Activated T-cell treated with anti-CD3 and anti-CD28 coated beads, Interleukin-2, amount 50 U/mL, for 72 hours (primary cell): ENCODE measurements at regions not wholly inside any gene's neighbourhood (a gene's known extent, or its start where the extent isn't known, plus 50 kb on each side); places are given as distances from the start of the nearest gene placed in this dataset.

Source experiments
- ATAC-seq, 2 donors: fragments of 150-1000 bp; cut with Tn5 transposase; replicated peaks in 1 of 2; 2 replicates each; pipeline ENCODE4 v1.10.0; 2021; ENCODE audit warnings: moderate library complexity in 2 of 2, mild to moderate bottlenecking in 1 of 2
- DNase-seq, 2 donors: peaks; one replicate each; pipeline ENCODE4 v3.0.0; 2021 to 2022; ENCODE audit warnings: mixed read lengths in 1 of 2
- H3K27ac Mint-ChIP-seq: one replicate; pipeline ENCODE4 v1.8.0; 2022; ENCODE audit warnings: mild to moderate bottlenecking, moderate library complexity, mixed read lengths
- H3K27me3 Mint-ChIP-seq: one replicate; pipeline ENCODE4 v1.8.0; 2022; ENCODE audit warnings: low read depth, mixed read lengths
- H3K36me3 Mint-ChIP-seq, 2 donors: one replicate each; pipeline ENCODE4 v1.8.0; 2022; ENCODE audit warnings: mixed read lengths in 2 of 2, mild to moderate bottlenecking in 1 of 2; ENCODE audit not compliant: insufficient read depth in 2 of 2
- H3K4me1 Mint-ChIP-seq: one replicate; pipeline ENCODE4 v1.8.0; 2022; ENCODE audit warnings: low read depth, mixed read lengths
- H3K4me3 Mint-ChIP-seq, 2 donors: one replicate each; pipeline ENCODE4 v1.8.0; 2022; ENCODE audit warnings: mild to moderate bottlenecking in 2 of 2, mixed read lengths in 2 of 2, moderate library complexity in 2 of 2
- H3K9me3 Mint-ChIP-seq, 2 donors: one replicate each; pipeline ENCODE4 v1.8.0; 2022; ENCODE audit warnings: mixed read lengths in 2 of 2

GRCh38 chr15:98134905-98135304 is 174.4 kb downstream of the ARRDC4 start:
- no peaks in the 10 kb centered on the region for H3K9me3 Mint-ChIP-seq
- peaks cover 8% of the 10 kb centered on the region for H3K27me3 Mint-ChIP-seq
- DNase-seq: no peak
- H3K36me3 Mint-ChIP-seq: no peaks in the 10 kb centered on the region
- no peak for ATAC-seq
- H3K4me1 Mint-ChIP-seq: no peaks in the 10 kb centered on the region
- H3K4me3 Mint-ChIP-seq: no peak overlapping the region
- no peak overlapping the region for H3K27ac Mint-ChIP-seq

GRCh38 chr15:98138910-98139309 is 178.4 kb downstream of the ARRDC4 start:
- no peaks in the 10 kb centered on the region for H3K36me3 Mint-ChIP-seq
- H3K4me1 Mint-ChIP-seq: no peaks in the 10 kb centered on the region
- no peak overlapping the region for H3K27ac Mint-ChIP-seq
- H3K9me3 Mint-ChIP-seq: no peaks in the 10 kb centered on the region
- DNase-seq (no peak), ATAC-seq (no peak)
- H3K4me3 Mint-ChIP-seq: no peak overlapping the region
- peaks cover 9% of the 10 kb centered on the region for H3K27me3 Mint-ChIP-seq

- H3K9me3 Mint-ChIP-seq: no peaks in the 10 kb centered on the region
- DNase-seq (no peak), ATAC-seq (no peak)
- no peaks in the 10 kb centered on the region for H3K36me3 Mint-ChIP-seq
- no peak overlapping the region for H3K4me3 Mint-ChIP-seq
- no peaks in the 10 kb centered on the region for H3K4me1 Mint-ChIP-seq
- peaks cover 9% of the 10 kb centered on the region for H3K27me3 Mint-ChIP-seq
- no peak overlapping the region for H3K27ac Mint-ChIP-seq
These were observed 178.8 kb downstream of the ARRDC4 start for GRCh38 chr15:98139337-98139736.

GRCh38 chr15:98142572-98142971 is 182.1 kb downstream of the ARRDC4 start:
- Mint-ChIP-seq H3K27me3 (peaks cover 9% of the 10 kb centered on the region), H3K4me3 (no peak overlapping the region), H3K27ac (no peak overlapping the region), H3K36me3 (no peaks in the 10 kb centered on the region), H3K4me1 (no peaks in the 10 kb centered on the region), H3K9me3 (no peaks in the 10 kb centered on the region)
- ATAC-seq (no peak), DNase-seq (no peak)

GRCh38 chr15:98143116-98143515 is 182.6 kb downstream of the ARRDC4 start:
- H3K27me3 Mint-ChIP-seq: peaks cover 9% of the 10 kb centered on the region
- ATAC-seq: no peak
- H3K9me3 Mint-ChIP-seq: no peaks in the 10 kb centered on the region
- no peak overlapping the region for H3K4me3 Mint-ChIP-seq
- H3K27ac Mint-ChIP-seq: no peak overlapping the region
- no peaks in the 10 kb centered on the region for H3K36me3 Mint-ChIP-seq
- DNase-seq: no peak
- no peaks in the 10 kb centered on the region for H3K4me1 Mint-ChIP-seq

- H3K4me3 Mint-ChIP-seq: no peak overlapping the region
These were observed 183.9 kb downstream of the ARRDC4 start for GRCh38 chr15:98144388-98144787.

GRCh38 chr15:98146031-98146820 is 185.7 kb downstream of the ARRDC4 start:
- no peak overlapping the region for H3K27ac Mint-ChIP-seq
- no peak overlapping the region for H3K4me3 Mint-ChIP-seq
- H3K36me3 Mint-ChIP-seq: no peaks in the 10 kb centered on the region
- H3K4me1 Mint-ChIP-seq: no peaks in the 10 kb centered on the region
- DNase-seq (no peak), ATAC-seq (no peak)
- no peaks in the 10 kb centered on the region for H3K27me3 Mint-ChIP-seq
- H3K9me3 Mint-ChIP-seq: no peaks in the 10 kb centered on the region

More at GRCh38 chr15:98144388-98144787, 183.9 kb downstream of the ARRDC4 start:
- no peaks in the 10 kb centered on the region for H3K4me1 Mint-ChIP-seq
- no peak overlapping the region for H3K27ac Mint-ChIP-seq
- DNase-seq (no peak), ATAC-seq (no peak)
- no peaks in the 10 kb centered on the region for H3K9me3 Mint-ChIP-seq
- H3K27me3 Mint-ChIP-seq: peaks cover 6% of the 10 kb centered on the region
- no peaks in the 10 kb centered on the region for H3K36me3 Mint-ChIP-seq

- ATAC-seq (no peak), DNase-seq (no peak)
- Mint-ChIP-seq H3K27me3 (no peaks in the 10 kb centered on the region), H3K4me1 (no peaks in the 10 kb centered on the region), H3K4me3 (no peak overlapping the region), H3K9me3 (no peaks in the 10 kb centered on the region), H3K36me3 (no peaks in the 10 kb centered on the region), H3K27ac (no peak overlapping the region)
These were observed 186.9 kb downstream of the ARRDC4 start for GRCh38 chr15:98147415-98147814.

- Mint-ChIP-seq H3K4me1 (no peaks in the 10 kb centered on the region), H3K9me3 (no peaks in the 10 kb centered on the region), H3K4me3 (no peak overlapping the region), H3K27me3 (no peaks in the 10 kb centered on the region), H3K36me3 (no peaks in the 10 kb centered on the region), H3K27ac (no peak overlapping the region)
- DNase-seq (no peak), ATAC-seq (no peak)
These were observed 189.6 kb downstream of the ARRDC4 start for GRCh38 chr15:98150084-98150483.

- no peak overlapping the region for H3K4me3 Mint-ChIP-seq
- no peaks in the 10 kb centered on the region for H3K36me3 Mint-ChIP-seq
- H3K4me1 Mint-ChIP-seq: no peaks in the 10 kb centered on the region
- no peak for DNase-seq
- no peaks in the 10 kb centered on the region for H3K9me3 Mint-ChIP-seq
- no peaks in the 10 kb centered on the region for H3K27me3 Mint-ChIP-seq
- no peak overlapping the region for H3K27ac Mint-ChIP-seq
- no peak for ATAC-seq
These were observed 190.0 kb downstream of the ARRDC4 start for GRCh38 chr15:98150536-98150935.

GRCh38 chr15:98151096-98151495 is 190.6 kb downstream of the ARRDC4 start:
- DNase-seq (no peak), ATAC-seq (no peak)
- Mint-ChIP-seq H3K9me3 (no peaks in the 10 kb centered on the region), H3K4me1 (no peaks in the 10 kb centered on the region), H3K36me3 (no peaks in the 10 kb centered on the region), H3K27ac (no peak overlapping the region), H3K27me3 (no peaks in the 10 kb centered on the region), H3K4me3 (no peak overlapping the region)

- DNase-seq: no peak
- Mint-ChIP-seq H3K4me3 (no peak overlapping the region), H3K36me3 (no peaks in the 10 kb centered on the region), H3K27ac (no peak overlapping the region), H3K9me3 (no peaks in the 10 kb centered on the region), H3K27me3 (no peaks in the 10 kb centered on the region), H3K4me1 (no peaks in the 10 kb centered on the region)
- no peak for ATAC-seq
These were observed 191.7 kb downstream of the ARRDC4 start for GRCh38 chr15:98152156-98152555.

- DNase-seq (no peak), ATAC-seq (no peak)
- Mint-ChIP-seq H3K4me3 (no peak overlapping the region), H3K27ac (no peak overlapping the region), H3K36me3 (no peaks in the 10 kb centered on the region), H3K27me3 (no peaks in the 10 kb centered on the region), H3K4me1 (no peaks in the 10 kb centered on the region), H3K9me3 (no peaks in the 10 kb centered on the region)
These were observed 194.4 kb downstream of the ARRDC4 start for GRCh38 chr15:98154863-98155262.

- ATAC-seq (no peak), DNase-seq (no peak)
- no peaks in the 10 kb centered on the region for H3K36me3 Mint-ChIP-seq
- H3K27ac Mint-ChIP-seq: no peak overlapping the region
- H3K9me3 Mint-ChIP-seq: no peaks in the 10 kb centered on the region
- H3K27me3 Mint-ChIP-seq: no peaks in the 10 kb centered on the region
- H3K4me1 Mint-ChIP-seq: peaks cover 5% of the 10 kb centered on the region
- no peak overlapping the region for H3K4me3 Mint-ChIP-seq
These were observed 194.9 kb downstream of the ARRDC4 start for GRCh38 chr15:98155356-98155755.
